SK-N-SH (cell line): ENCODE measurements at regions not wholly inside any gene's neighbourhood (a gene's known extent, or its start where the extent isn't known, plus 50 kb on each side); places are given as distances from the start of the nearest gene placed in this dataset.

Experiments
- CTCF ChIA-PET: fragments of 300-600, 350-600 bp; formaldehyde crosslinking; extraction: SDS; loops from one replicate; lab custom pipeline; 2021; lab: Yijun Ruan, JAX
- POLR2A ChIA-PET: fragments of 350-600 bp; sonication (Branson Sonifier 250); formaldehyde crosslinking; extraction: SDS; loops from one replicate; lab custom pipeline; 2020; ENCODE audit warnings: antibody characterized with exemption, inconsistent platforms; lab: Yijun Ruan, JAX
- DNase-seq: peaks from one replicate; pipeline ENCODE4 v3.0.0; 2012
- H2AFZ ChIP-seq: fragments of 200-600 bp; sonication (generic); 2 replicates; pipeline ENCODE4 v1.8.1; 2016; ENCODE audit warnings: antibody characterized with exemption, mild to moderate bottlenecking, low read depth
- H3F3A ChIP-seq: fragments of 200-600 bp; sonication (generic); replicated peaks from 2 replicates; pipeline ENCODE3; 2016; ENCODE audit warnings: antibody characterized with exemption, mild to moderate bottlenecking; ENCODE audit not compliant: insufficient read depth
- H3K27ac ChIP-seq, 2 experiments: fragments of 200-500 bp in 1 of 2; fragments of 200-600 bp in 1 of 2; sonication (Bioruptor generic) in 1 of 2; sonication (generic), shearing (Covaris generic) in 1 of 2; 2 replicates each; pipeline versions ENCODE4 v1.5.1 to v1.6.1; 2014 to 2016; ENCODE audit warnings: low read depth in 2 of 2, inconsistent platforms in 1 of 2, low read length in 1 of 2, mild to moderate bottlenecking in 1 of 2, mixed read lengths in 1 of 2
- H3K27me3 ChIP-seq: fragments of 200-600 bp; sonication (generic), shearing (Covaris generic); 2 replicates; pipeline ENCODE4 v1.6.1; 2016; ENCODE audit warnings: mixed run types; ENCODE audit not compliant: insufficient read depth
- H3K36me3 ChIP-seq, 2 experiments: fragments of 200-500 bp in 1 of 2; fragments of 200-600 bp in 1 of 2; sonication (Bioruptor generic) in 1 of 2; sonication (generic) in 1 of 2; replicated peaks in 1 of 2; 2 replicates each; pipeline versions ENCODE3 to v1.5.1; 2014 to 2016; ENCODE audit warnings: low read length in 1 of 2, mild to moderate bottlenecking in 1 of 2; ENCODE audit not compliant: insufficient read depth in 2 of 2, control insufficient read depth in 1 of 2
- H3K4me1 ChIP-seq, 2 experiments: fragments of 200-500 bp in 1 of 2; fragments of 200-600 bp in 1 of 2; sonication (Bioruptor generic) in 1 of 2; sonication (generic), shearing (Covaris generic) in 1 of 2; 2 replicates each; pipeline versions ENCODE4 v1.5.1 to v1.6.1; 2014 to 2016; ENCODE audit warnings: low read depth in 1 of 2, low read length in 1 of 2, mixed run types in 1 of 2; ENCODE audit not compliant: insufficient read depth in 2 of 2, control insufficient read depth in 1 of 2
- H3K4me2 ChIP-seq: fragments of 200-600 bp; sonication (generic), shearing (Covaris generic); 2 replicates; pipeline ENCODE4 v1.6.1; 2017; ENCODE audit warnings: mixed run types
- H3K4me3 ChIP-seq, 2 experiments: fragments of 200-500 bp in 1 of 2; fragments of 200-600 bp in 1 of 2; sonication (Bioruptor generic) in 1 of 2; sonication (generic), shearing (Covaris generic) in 1 of 2; 2 replicates each; pipeline versions ENCODE4 v1.5.1 to v1.8.1; 2014 to 2016; ENCODE audit warnings: low read depth in 2 of 2, inconsistent platforms in 1 of 2, low read length in 1 of 2, mild to moderate bottlenecking in 1 of 2, mixed read lengths in 1 of 2, moderate library complexity in 1 of 2
- H3K79me2 ChIP-seq: fragments of 200-600 bp; sonication (generic); 2 replicates; pipeline ENCODE4 v1.8.1; 2017; ENCODE audit warnings: mild to moderate bottlenecking; ENCODE audit not compliant: insufficient read depth
- H3K9ac ChIP-seq: fragments of 200-600 bp; sonication (generic); 2 replicates; pipeline ENCODE4 v1.6.1; 2017; ENCODE audit warnings: mixed run types
- H3K9me2 ChIP-seq: fragments of 200-600 bp; sonication (generic); 2 replicates; pipeline ENCODE4 v1.6.1; 2017; ENCODE audit warnings: mixed run types
- H3K9me3 ChIP-seq: fragments of 200-600 bp; sonication (generic); 2 replicates; pipeline ENCODE4 v1.6.1; 2017; ENCODE audit warnings: mixed run types, mild to moderate bottlenecking, moderate library complexity
- H4K20me1 ChIP-seq: fragments of 200-600 bp; sonication (generic); 2 replicates; pipeline ENCODE4 v1.6.1; 2017; ENCODE audit warnings: mild to moderate bottlenecking, mixed run types; ENCODE audit not compliant: insufficient read depth
- EP300 ChIP-seq, 2 experiments: IDR thresholded peaks; 2 replicates each; pipeline versions ENCODE4 v1.4.0 to v1.6.1; 2012; ENCODE audit warnings: borderline replicate concordance in 1 of 2, low read depth in 1 of 2, low read length in 1 of 2
- FOSL2 ChIP-seq: IDR thresholded peaks from 2 replicates; pipeline ENCODE4 v1.4.0; 2012; ENCODE audit warnings: low read depth, mild to moderate bottlenecking, moderate library complexity, borderline replicate concordance
- GATA2 ChIP-seq: sonication (generic); formaldehyde crosslinking; IDR thresholded peaks from 2 replicates; pipeline ENCODE4 v1.5.0; 2020; ENCODE audit warnings: mild to moderate bottlenecking, missing genetic modification reagents
- IRF3 ChIP-seq: fragments of 150-350 bp; IDR thresholded peaks from 2 replicates; pipeline ENCODE4 v1.6.1; 2016; ENCODE audit warnings: mild to moderate bottlenecking, low read depth, low read length
- MAX ChIP-seq: IDR thresholded peaks from 2 replicates; pipeline ENCODE4 v1.4.0; 2012; ENCODE audit warnings: low read depth
- NFIC ChIP-seq: IDR thresholded peaks from 2 replicates; pipeline ENCODE4 v1.4.0; 2012; ENCODE audit warnings: borderline replicate concordance
- PBX3 ChIP-seq: IDR thresholded peaks from 2 replicates; pipeline ENCODE4; 2012
- TCF12 ChIP-seq: IDR thresholded peaks from 2 replicates; pipeline ENCODE4 v1.4.0; 2012
- YY1 ChIP-seq: IDR thresholded peaks from 2 replicates; pipeline ENCODE4 v1.4.0; 2012; ENCODE audit warnings: low read depth, mild to moderate bottlenecking
- WGBS: methylation state at CpG from one replicate; pipeline ENCODE4 v1.1.6; 2017; ENCODE audit warnings: low lambda C conversion rate; 5-methylcytosine and 5-hydroxymethylcytosine counted together

GRCh38 chr9:107739601-107740082 lies 250.1 kb upstream of the KLF4 start:
- Histone ChIP-seq H4K20me1 (no peaks in the 10 kb centered on the region), H3K36me3 (no peaks in the 10 kb centered on the region), H3K9ac (no peak overlapping the region), H3K4me3 (no peak overlapping the region), H3K27ac (no peak overlapping the region; a peak in 1 of 4 replicates), H3K9me2 (no peaks in the 10 kb centered on the region), H3K4me1 (peaks cover 0 to 25% of the 10 kb centered on the region in 2 experiments; a peak in 3 of 4 replicates), H2AFZ (no peak overlapping the region), H3K79me2 (no peaks in the 10 kb centered on the region), H3K4me2 (no peak overlapping the region), H3F3A (no peaks in the 10 kb centered on the region), H3K27me3 (no peaks in the 10 kb centered on the region), H3K9me3 (no peaks in the 10 kb centered on the region)
- TF ChIP-seq NFIC (peak; percentile 8; the same call in 1 of the 2 replicates), EP300 (IDR thresholded peaks at IDR 0.05; ENCODE audit: borderline replicate concordance in 1 of 2, low read depth in 1 of 2, low read length in 1 of 2) (no peak)
- POLR2A ChIA-PET = no interaction called here
- CTCF ChIA-PET = no interaction called here
- DNase-seq = no peak
- 93% methylated on average over 4 of the region's 12 CpGs for WGBS

- Histone ChIP-seq H3K27ac (peak overlapping the region; percentile 45 to 73), H3K9me2 (no peaks in the 10 kb centered on the region), H3K9ac (peak overlapping the region; percentile 48), H4K20me1 (no peaks in the 10 kb centered on the region), H3K4me1 (peaks cover 0 to 25% of the 10 kb centered on the region in 2 experiments; a peak in 3 of 4 replicates), H3K4me3 (no peak overlapping the region), H3K27me3 (no peaks in the 10 kb centered on the region), H2AFZ (peak overlapping the region; percentile 73; the same call in 1 of the 2 replicates), H3K9me3 (no peaks in the 10 kb centered on the region), H3K79me2 (no peaks in the 10 kb centered on the region), H3F3A (no peaks in the 10 kb centered on the region), H3K4me2 (0 out of 2 replicates have a peak overlapping the region, but pooled peaks have one; percentile 59), H3K36me3 (no peaks in the 10 kb centered on the region)
- 58% methylated on average over 2 of the region's 2 CpGs for WGBS
- POLR2A ChIA-PET = no interaction called here
- no peak for DNase-seq
- CTCF ChIA-PET = no interaction called here
- TF ChIP-seq PBX3 = peak; percentile 46
- TF ChIP-seq YY1 = peak; percentile 4; the same call in 1 of the 2 replicates
- no peak for TF ChIP-seq IRF3
- TF ChIP-seq TCF12 = 0 out of 2 replicates have a peak, but pooled peaks have one; percentile 6
- no peak for TF ChIP-seq MAX
- TF ChIP-seq FOSL2 = peak; percentile 18; the same call in 1 of the 2 replicates
- TF ChIP-seq GATA2 = no peak
Measured at GRCh38 chr9:107738789-107739188, 249.2 kb upstream of the KLF4 start.
